Kasumi-1 (cell line): ENCODE measurements at regions not wholly inside any gene's neighbourhood (a gene's known extent, or its start where the extent isn't known, plus 50 kb on each side); places are given as distances from the start of the nearest gene placed in this dataset.

Experiments used
- DNase-seq, 2 experiments: peaks; one replicate each; lab custom pipeline; 2025; lab: John Stamatoyannopoulos, UW

DNA sequence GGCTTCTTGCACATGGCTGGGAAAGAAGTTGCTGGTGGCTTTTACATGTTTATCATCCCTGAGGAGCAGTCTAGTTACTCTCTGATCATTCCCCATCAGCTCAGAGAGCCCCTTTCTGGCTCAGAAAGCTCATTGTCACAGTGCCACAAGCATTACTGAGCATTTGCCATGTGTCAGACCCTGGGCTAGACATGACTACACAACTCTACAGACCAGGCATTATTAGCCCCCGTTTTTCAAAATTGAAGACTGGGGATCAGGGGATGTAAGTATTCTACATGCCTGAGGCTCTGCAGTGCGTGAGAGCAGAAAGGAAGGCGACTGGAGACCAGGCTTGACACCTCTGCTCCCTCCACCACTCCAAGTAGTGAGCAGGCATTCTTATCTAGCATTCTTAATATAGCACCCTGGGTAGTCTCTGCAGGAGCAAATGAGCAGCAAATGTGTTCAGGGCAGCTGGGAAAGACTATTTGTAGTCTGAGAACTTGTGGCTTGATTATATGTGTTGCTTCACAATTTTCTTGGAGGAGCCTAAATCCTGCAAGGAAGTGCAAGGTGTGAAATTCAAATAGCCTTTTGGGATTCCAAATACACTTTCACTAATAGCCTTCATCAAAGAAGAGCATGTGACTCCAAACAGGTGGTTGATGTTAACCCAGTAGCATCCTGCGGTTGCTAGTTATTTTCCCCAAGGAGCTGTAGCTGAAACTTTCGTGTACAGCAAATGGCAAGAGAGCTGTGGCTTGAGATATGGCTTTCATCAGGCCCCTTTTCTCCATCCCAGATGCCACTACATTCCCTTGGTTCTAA, 143.2 kb downstream of the DDX1 start:
- no peak for DNase-seq

DNA sequence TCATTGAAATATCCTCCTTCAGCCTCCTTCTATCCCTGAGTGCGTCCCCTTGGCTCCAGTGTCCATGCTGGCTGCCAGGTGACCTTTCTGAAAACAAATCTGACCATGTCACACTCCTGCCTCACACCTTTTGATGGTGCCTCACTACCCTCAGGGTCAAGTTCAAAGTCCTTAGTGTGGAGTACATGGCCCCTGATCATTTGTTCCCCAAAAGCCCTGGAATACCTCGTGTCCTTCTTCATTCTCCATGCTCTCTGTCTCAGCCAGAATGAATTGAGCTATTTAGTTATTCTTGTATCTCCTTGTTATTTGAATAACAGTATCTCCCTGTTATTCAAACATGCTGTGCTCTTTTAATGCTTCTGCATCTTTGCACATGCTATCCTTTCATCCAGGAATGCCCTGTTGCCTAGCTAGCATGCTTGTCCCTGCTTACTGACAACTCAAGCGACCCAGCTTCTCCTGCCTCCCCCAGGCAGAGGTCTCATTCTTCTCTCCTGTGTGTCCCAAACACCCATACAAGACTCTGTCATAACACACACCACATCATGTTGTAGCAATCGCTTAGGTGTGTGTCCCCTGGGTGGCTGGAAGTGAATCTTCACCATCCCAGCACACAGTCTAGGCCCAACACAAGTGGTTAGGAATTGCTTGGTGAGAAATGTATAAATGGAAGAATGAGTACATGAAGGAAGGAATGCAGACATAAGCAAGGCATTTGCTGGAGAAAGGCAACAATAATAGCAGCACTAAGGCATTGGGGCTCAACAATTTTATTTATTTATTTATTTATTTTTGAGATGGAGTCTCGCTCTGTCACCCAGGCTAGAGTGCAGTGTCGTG, 144.0 kb downstream of the DDX1 start:
- DNase-seq = no peak

- DNase-seq = no peak
Observed at GRCh38 chr2:15736396-15737180, 144.9 kb downstream of the DDX1 start.

DNA sequence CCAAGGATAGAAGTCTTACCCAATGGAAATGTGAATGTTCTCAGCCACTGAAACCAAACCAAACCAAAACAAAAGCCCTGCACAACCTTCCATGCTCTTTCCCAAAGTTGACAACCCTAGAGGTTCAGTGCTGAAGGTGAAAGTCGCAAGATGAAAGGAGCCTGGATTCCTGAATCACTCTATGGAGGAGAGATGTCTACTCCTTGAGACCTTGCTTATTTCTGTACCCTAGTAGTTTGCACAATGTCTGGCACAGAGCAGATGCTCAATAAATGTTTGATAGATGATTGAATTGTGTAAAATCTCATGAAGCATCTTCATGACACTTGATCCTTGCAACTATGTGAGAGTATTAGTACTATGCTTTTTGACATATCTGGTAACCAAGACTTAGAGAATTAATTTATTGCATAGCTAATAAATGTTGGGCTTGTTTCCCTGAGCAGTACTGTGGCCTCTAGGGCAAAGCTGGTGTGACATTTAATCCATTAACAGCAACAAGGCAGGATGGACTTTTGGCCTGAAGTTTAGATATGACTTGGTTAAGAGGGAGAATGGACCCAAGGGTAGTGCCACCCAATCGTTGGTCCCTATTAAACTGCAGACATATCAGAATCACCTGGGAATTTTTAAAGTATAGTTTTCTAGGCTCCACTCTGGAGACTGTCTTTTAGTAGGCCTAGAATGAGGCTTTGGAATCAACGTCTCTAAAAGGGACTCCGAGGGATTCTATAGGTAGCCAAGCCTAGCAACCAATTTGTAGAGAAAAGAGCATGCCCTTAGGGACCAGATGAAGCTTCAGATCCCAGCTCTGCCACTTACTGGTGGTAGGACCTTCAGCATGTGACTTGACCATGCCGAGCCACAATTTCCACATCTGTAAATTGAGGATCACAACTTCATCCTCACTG, 145.9 kb downstream of the DDX1 start:
- DNase-seq = no peak

DNA sequence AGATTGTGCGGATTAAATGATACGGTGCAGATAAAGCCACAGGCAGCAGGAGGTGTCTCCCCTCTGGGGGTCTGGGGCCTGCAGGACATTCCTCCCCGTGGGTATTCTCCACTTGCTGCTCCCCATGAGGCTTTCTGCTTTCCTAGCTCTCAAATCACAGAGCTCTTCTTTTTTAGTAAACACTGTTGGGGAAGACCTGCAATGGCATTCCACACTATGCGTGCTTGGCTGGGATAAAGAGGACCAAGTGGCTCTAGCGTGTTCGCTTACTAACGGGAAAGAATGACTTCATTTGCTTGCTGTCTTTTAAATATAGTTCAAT, 146.5 kb downstream of the DDX1 start:
- DNase-seq = no peak

GRCh38 chr2:15738943-15739342, 147.3 kb downstream of the DDX1 start:
- DNase-seq = no peak

DNA sequence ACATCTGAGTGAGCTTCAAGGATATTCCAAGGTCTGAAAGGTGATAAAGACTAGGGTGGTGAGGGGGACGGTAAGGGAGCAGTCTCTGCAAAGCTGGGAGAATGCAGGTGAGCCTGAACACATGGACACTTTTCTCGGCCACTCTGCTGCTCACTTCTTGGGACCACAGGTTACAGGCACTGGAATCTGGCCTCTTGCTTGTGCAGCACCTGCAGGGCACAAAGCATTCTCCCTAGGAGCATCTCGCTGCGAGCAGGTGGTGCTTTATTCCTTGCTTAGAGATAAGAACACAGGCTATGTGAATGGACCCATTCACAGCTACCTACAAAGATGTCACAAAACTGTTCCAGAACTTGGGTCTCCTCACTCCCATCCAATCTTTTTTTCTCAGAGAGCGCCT, 153.2 kb downstream of the DDX1 start:
- no peak for DNase-seq

- DNase-seq = no peak
Observed at GRCh38 chr2:15745350-15745749, 153.7 kb downstream of the DDX1 start.

DNA sequence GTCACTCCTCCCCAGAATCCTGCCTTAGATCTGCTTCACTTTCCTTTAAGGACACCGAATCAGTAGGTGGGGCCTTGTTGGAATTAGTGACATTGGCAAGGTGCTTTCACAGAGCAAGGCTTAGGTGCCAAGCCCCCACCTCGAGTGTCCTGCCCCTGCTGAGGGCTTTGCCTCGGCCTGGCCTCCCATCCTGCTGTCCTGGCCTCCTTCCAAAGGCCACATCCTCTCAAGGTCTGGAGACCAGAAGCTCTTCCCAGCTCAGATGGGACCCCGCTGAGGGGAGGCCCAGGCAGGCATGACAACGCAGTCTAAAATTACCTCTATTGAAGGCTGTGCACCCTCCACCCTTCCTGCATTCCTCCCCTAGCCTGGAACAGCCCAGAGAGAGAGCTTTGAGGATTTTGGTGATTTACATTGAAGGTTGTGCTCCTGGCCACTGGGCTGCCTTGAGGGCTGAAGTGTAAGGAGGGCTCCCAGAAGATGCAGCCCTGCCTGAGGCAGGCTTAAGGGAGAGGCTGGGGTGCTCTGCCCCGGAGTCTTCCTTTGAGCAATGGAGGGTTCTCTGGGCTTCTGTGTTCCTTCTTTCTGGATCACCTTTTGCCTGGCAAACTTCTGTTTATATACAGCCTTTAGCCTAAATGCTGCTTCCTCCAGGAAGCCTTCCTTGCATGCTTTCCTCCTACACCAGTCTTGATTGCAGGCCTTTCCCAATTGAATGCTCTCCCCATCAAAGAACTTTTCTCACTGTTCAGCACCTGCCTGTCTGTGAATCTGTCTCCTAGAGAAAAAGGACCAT, 154.4 kb downstream of the DDX1 start:
- no peak for DNase-seq

DNA sequence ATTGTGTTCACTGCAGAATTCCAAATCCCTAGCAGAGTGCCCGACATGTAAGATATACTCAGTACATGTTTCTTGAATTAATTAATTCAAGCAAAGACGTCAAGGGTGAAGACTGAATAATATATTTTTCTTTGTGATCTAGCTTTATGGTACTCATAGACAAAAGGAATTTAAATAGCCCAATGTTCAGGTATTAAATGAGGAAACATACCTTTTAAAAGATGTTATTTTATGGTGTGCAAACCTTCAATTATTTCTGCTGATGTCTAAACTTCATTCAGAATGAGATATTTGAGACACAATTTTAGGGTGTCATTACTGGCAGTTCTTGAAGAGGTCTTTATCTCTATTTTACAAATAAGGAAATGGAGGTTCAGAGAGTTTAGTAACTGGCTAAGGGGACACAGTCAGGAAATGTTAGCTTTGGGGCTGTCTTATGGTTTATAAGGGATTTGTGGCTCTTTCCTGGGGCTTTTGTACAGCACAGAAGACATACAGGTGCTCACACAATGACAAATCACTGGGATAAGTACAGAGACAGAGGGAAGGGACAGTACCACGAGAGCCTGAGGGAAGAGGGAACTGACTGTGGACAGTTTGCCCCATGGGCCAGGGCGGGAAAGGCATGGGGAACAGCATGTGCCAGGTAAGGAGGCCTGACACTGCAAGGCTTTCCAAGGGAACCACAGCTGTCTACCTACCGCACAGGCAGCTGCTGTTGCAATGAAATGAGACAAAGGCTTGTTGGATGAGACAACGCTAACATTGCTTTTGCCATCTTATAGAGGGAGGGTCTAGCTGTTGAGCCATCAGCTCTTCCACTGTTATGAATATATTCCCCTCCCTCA, 155.3 kb downstream of the DDX1 start:
- DNase-seq = no peak

DNA sequence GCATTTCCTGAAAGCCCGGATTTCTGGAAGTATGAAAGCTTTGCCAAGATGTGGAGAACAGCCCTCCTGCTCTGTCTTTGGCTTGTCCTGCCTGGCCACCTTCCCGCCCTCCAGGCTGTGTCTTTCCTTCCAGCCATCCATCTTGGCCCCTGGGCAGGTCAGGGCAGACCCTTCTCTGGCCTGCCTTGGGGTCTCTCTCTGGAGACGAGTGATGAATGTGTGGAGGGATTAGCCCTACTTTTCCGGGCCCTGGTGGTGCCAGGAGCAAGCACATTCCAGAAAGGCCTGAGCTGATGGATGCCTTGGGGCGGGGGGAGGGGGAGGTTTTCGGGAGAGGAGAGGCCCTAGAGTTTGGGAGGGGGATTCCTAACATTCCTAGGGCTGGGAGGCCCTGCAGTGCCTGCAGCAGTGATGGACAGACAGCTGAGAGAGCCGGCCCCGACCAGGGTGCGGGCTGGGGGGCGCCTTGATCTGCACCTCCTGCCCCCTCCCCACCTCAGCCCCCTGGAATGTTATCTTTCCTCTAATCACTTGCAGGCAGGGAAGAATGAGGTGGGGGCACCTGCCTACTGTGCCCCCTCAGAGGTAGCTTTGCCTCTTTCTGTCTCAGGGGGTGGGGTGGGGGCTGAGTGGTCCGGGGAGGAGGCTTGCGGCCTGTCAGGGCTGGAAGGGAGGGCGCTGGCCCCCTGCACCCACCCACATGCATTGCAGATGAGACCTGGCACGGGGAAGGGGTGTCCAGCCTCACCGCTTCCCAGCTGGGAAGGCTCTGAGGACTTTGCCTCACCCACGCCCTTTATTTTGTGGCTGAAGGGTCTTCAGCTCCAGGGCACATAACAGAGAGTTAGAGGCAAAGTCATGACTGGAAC, 156.2 kb downstream of the DDX1 start:
- DNase-seq = no peak

DNA sequence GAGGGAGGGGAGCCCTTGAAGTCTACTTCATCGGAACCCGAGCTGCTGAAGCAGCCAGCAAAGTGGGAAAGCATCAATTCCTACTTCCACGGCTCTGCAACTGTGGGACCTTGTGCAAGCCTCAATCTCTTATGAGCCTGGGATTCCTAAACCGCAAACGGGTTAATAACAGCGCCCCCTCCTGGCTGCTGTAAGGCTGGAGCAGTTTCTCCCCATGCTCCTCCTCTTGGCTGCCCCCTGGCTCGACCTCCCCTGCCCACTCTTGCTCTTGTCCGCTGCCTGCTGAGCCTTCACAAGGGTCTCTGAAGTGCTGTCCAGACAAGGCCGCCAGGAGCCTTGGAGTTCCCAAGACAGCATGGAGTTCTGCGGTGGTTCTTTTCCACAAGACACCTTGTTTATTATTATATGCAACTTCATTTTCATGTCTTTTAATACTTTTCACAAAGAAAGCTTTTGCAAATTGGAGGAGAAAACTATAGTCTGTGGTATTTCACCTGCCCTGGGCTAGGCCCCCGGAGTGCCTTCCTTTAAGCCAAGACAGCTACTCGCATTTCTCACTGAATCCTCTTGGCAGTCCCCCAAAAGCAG, 157.2 kb downstream of the DDX1 start:
- DNase-seq = no peak

GRCh38 chr2:15749460-15750432, 158.1 kb downstream of the DDX1 start:
- no peak for DNase-seq

GRCh38 chr2:15750433-15750814, 158.8 kb downstream of the DDX1 start:
- no peak for DNase-seq

- no peak for DNase-seq
Observed at GRCh38 chr2:15750822-15751329, 159.2 kb downstream of the DDX1 start.

DNA sequence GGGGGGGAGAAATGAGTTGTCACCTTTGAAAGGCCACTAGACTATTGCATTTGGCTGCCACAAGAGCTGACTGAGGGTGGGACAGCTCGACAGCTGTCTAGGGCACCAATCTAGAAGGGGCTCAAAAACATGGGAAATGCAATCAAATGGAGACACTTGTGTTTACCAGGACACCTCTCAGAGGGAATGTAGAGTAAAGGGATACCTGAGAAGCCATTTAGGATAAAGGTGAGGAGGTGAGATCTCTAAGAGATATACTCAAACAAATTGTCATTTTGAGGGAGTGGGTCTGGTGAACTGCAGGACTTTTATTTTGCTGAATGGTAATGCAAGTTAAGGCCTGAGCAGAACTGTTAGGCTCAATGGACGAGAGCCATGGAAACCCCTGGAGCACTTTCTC, 159.8 kb downstream of the DDX1 start:
- DNase-seq = no peak
